Activated CD8-positive, alpha-beta T cell treated with anti-CD3 and anti-CD28 coated beads for 36 hours (primary cell): ENCODE measurements at regions not wholly inside any gene's neighbourhood (a gene's known extent, or its start where the extent isn't known, plus 50 kb on each side); places are given as distances from the start of the nearest gene placed in this dataset.

Experiments used
- ATAC-seq: fragments of 200-7000 bp; cut with Tn5 transposase; one replicate; pipeline ENCODE4 v1.10.0; 2021; ENCODE audit warnings: mild to moderate bottlenecking, moderate library complexity
- CTCF ChIA-PET: fragments of 350-600 bp; sonication (Branson Sonifier 250); formaldehyde crosslinking; loops from one replicate; lab custom pipeline; 2021; ENCODE audit warnings: antibody characterized with exemption; lab: Charles Lee
- POLR2A ChIA-PET: fragments of 350-600 bp; sonication (Branson Sonifier 250); formaldehyde crosslinking; loops from one replicate; lab custom pipeline; 2021; ENCODE audit warnings: antibody characterized with exemption; lab: Charles Lee
- DNase-seq: peaks from one replicate; pipeline ENCODE4 v3.0.0-alpha.2; 2020
- H3K27ac Mint-ChIP-seq: one replicate; pipeline ENCODE4 v1.8.0; 2021; ENCODE audit warnings: mild to moderate bottlenecking, mixed read lengths
- H3K27me3 Mint-ChIP-seq: one replicate; pipeline ENCODE4 v1.8.0; 2021; ENCODE audit warnings: mixed read lengths
- H3K36me3 Mint-ChIP-seq: one replicate; pipeline ENCODE4 v1.8.0; 2021; ENCODE audit warnings: low read depth, mixed read lengths
- H3K4me1 Mint-ChIP-seq: one replicate; pipeline ENCODE4 v1.8.0; 2021; ENCODE audit warnings: low read depth, mixed read lengths
- H3K4me3 Mint-ChIP-seq: one replicate; pipeline ENCODE4 v1.8.0; 2021; ENCODE audit warnings: mild to moderate bottlenecking, moderate library complexity, mixed read lengths
- H3K9me3 Mint-ChIP-seq: one replicate; pipeline ENCODE4 v1.8.0; 2021; ENCODE audit warnings: mixed read lengths
- CTCF ChIP-seq: fragments of 200-600 bp; IDR thresholded peaks from one replicate; pipeline ENCODE4 v1.8.0; 2022; ENCODE audit warnings: antibody characterized with exemption, mild to moderate bottlenecking
- intact Hi-C: fragments of 100-400 bp; cut with micrococcal nuclease; formaldehyde crosslinking; loops from one replicate; pipeline ENCODE4 v1.10.0; 2022

- Mint-ChIP-seq H3K27me3 (no peaks in the 10 kb centered on the region), H3K4me3 (no peak overlapping the region), H3K9me3 (peaks cover 6% of the 10 kb centered on the region), H3K36me3 (no peaks in the 10 kb centered on the region), H3K4me1 (no peaks in the 10 kb centered on the region), H3K27ac (no peak overlapping the region)
- ATAC-seq: no peak
- no peak for DNase-seq
- POLR2A ChIA-PET: no interaction called here
- CTCF ChIA-PET: no interaction called here
- TF ChIP-seq CTCF: no peak
- intact Hi-C loops: no loop called here
These were observed 557.0 kb upstream of the CNTNAP5 start for GRCh38 chr2:123468071-123468470.

GRCh38 chr2:123481406-123481805 lies 543.7 kb upstream of the CNTNAP5 start:
- intact Hi-C loops: no loop called here
- Mint-ChIP-seq H3K4me1 (no peaks in the 10 kb centered on the region), H3K36me3 (no peaks in the 10 kb centered on the region), H3K4me3 (no peak overlapping the region), H3K27me3 (no peaks in the 10 kb centered on the region), H3K9me3 (peaks cover 2% of the 10 kb centered on the region), H3K27ac (no peak overlapping the region)
- no peak for ATAC-seq
- POLR2A ChIA-PET: no interaction called here
- DNase-seq: no peak
- CTCF ChIA-PET: no interaction called here
- no peak for TF ChIP-seq CTCF

- no peaks in the 10 kb centered on the region for H3K4me1 Mint-ChIP-seq
- ChIA-PET CTCF (no interaction called here), POLR2A (no interaction called here)
- peaks cover 2% of the 10 kb centered on the region for H3K9me3 Mint-ChIP-seq
- H3K36me3 Mint-ChIP-seq: no peaks in the 10 kb centered on the region
- ATAC-seq: no peak
- H3K27me3 Mint-ChIP-seq: no peaks in the 10 kb centered on the region
- DNase-seq: no peak
- intact Hi-C loops: no loop called here
- H3K4me3 Mint-ChIP-seq: no peak overlapping the region
- TF ChIP-seq CTCF: no peak
- H3K27ac Mint-ChIP-seq: no peak overlapping the region
These were observed 540.0 kb upstream of the CNTNAP5 start for GRCh38 chr2:123485056-123485455.

GRCh38 chr2:123493687-123494086 lies 531.4 kb upstream of the CNTNAP5 start:
- Mint-ChIP-seq H3K9me3 (peaks cover 6% of the 10 kb centered on the region), H3K27me3 (no peaks in the 10 kb centered on the region), H3K4me3 (no peak overlapping the region), H3K36me3 (no peaks in the 10 kb centered on the region), H3K27ac (no peak overlapping the region), H3K4me1 (no peaks in the 10 kb centered on the region)
- ATAC-seq (no peak), DNase-seq (no peak)
- intact Hi-C loops: no loop called here
- POLR2A ChIA-PET: no interaction called here
- no peak for TF ChIP-seq CTCF
- CTCF ChIA-PET: no interaction called here

GRCh38 chr2:123495241-123495640 lies 529.8 kb upstream of the CNTNAP5 start:
- ChIA-PET POLR2A (no interaction called here), CTCF (no interaction called here)
- no peak overlapping the region for H3K4me3 Mint-ChIP-seq
- intact Hi-C loops: no loop called here
- peaks cover 6% of the 10 kb centered on the region for H3K9me3 Mint-ChIP-seq
- ATAC-seq (no peak), DNase-seq (no peak)
- no peaks in the 10 kb centered on the region for H3K36me3 Mint-ChIP-seq
- H3K27ac Mint-ChIP-seq: no peak overlapping the region
- no peaks in the 10 kb centered on the region for H3K4me1 Mint-ChIP-seq
- TF ChIP-seq CTCF: no peak
- H3K27me3 Mint-ChIP-seq: no peaks in the 10 kb centered on the region
